HepG2 (cell line): ENCODE measurements at regions not wholly inside any gene's neighbourhood (a gene's known extent, or its start where the extent isn't known, plus 50 kb on each side); places are given as distances from the start of the nearest gene placed in this dataset.

Experiments
- ATF7-NPFF ChIP-seq: sonication (generic); formaldehyde crosslinking; IDR thresholded peaks from 2 replicates; pipeline ENCODE4 v1.8.1; 2023; ENCODE audit warnings: mild to moderate bottlenecking, low read depth, missing genetic modification reagents, moderate library complexity
- DMAP1 ChIP-seq: IDR thresholded peaks from 2 replicates; pipeline ENCODE4 v1.6.1; 2016
- ETV6 ChIP-seq: sonication (generic); formaldehyde crosslinking; conservative IDR thresholded peaks from 2 replicates; pipeline ENCODE4 v1.4.0; 2020; ENCODE audit warnings: missing genetic modification reagents
- FOXO1 ChIP-seq: sonication (generic); formaldehyde crosslinking; IDR thresholded peaks from 2 replicates; pipeline ENCODE4 v1.4.0; 2020; ENCODE audit warnings: missing genetic modification reagents
- GATA4 ChIP-seq: sonication (generic); IDR thresholded peaks from 2 replicates; pipeline ENCODE4 v1.6.1; 2016; ENCODE audit warnings: antibody characterized with exemption, low read depth, borderline replicate concordance
- HNF4A ChIP-seq: sonication (generic); formaldehyde crosslinking; IDR thresholded peaks from 2 replicates; pipeline ENCODE4 v1.4.0; 2020; ENCODE audit warnings: missing genetic modification reagents
- JUNB ChIP-seq: sonication (generic); formaldehyde crosslinking; IDR thresholded peaks from 2 replicates; pipeline ENCODE4 v1.8.0; 2022; ENCODE audit warnings: missing genetic modification reagents, mild to moderate bottlenecking, borderline replicate concordance
- MBD4 ChIP-seq: IDR thresholded peaks from 2 replicates; pipeline ENCODE4 v1.6.1; 2012; ENCODE audit warnings: low read length, inconsistent platforms, borderline replicate concordance
- RBM22 ChIP-seq: fragments of 200-400 bp; formaldehyde crosslinking; optimal IDR thresholded peaks from 2 replicates; pipeline ENCODE3; 2017; ENCODE audit warnings: mild to moderate bottlenecking, low read length, moderate library complexity
- SOX5 ChIP-seq: IDR thresholded peaks from 2 replicates; pipeline ENCODE4 v1.6.1; 2016; ENCODE audit warnings: borderline replicate concordance
- SOX6 ChIP-seq, 2 experiments: fragments of 450-650 bp in 1 of 2; sonication (generic) in 1 of 2; formaldehyde crosslinking in 1 of 2; IDR thresholded peaks; 2 replicates each; pipeline versions ENCODE4 v1.4.0 to v1.6.1; 2017 to 2020; ENCODE audit warnings: antibody characterized with exemption in 1 of 2, mild to moderate bottlenecking in 1 of 2, missing genetic modification reagents in 1 of 2
- ZNF232 ChIP-seq: sonication (generic); formaldehyde crosslinking; IDR thresholded peaks from 2 replicates; pipeline ENCODE4 v1.4.0; 2020; ENCODE audit warnings: missing genetic modification reagents, borderline replicate concordance
- ZNF451 ChIP-seq: sonication (generic); formaldehyde crosslinking; IDR thresholded peaks from 2 replicates; pipeline ENCODE4 v1.5.0; 2020; ENCODE audit warnings: mild to moderate bottlenecking, missing genetic modification reagents
- ZSCAN22 ChIP-seq: sonication (generic); formaldehyde crosslinking; IDR thresholded peaks from 2 replicates; pipeline ENCODE4 v1.4.0; 2020; ENCODE audit warnings: mild to moderate bottlenecking, missing genetic modification reagents
- TF ChIP-seq, protein P1 (sequence below): sonication (generic); formaldehyde crosslinking; IDR thresholded peaks from 2 replicates; pipeline ENCODE4 v1.5.1; 2020; ENCODE audit warnings: missing genetic modification reagents, mild to moderate bottlenecking, borderline replicate concordance
- TF ChIP-seq, protein P2 (sequence below): sonication (generic); formaldehyde crosslinking; IDR thresholded peaks from 2 replicates; pipeline ENCODE4 v1.8.0; 2022; ENCODE audit warnings: missing genetic modification reagents, mild to moderate bottlenecking, inconsistent platforms, borderline replicate concordance
- TF ChIP-seq, protein P3 (sequence below): sonication (generic); formaldehyde crosslinking; IDR thresholded peaks from 2 replicates; pipeline ENCODE4 v1.9.0; 2021; ENCODE audit warnings: mild to moderate bottlenecking, missing genetic modification reagents
- TF ChIP-seq, protein P4 (sequence below): sonication (generic); formaldehyde crosslinking; IDR thresholded peaks from 2 replicates; pipeline ENCODE4 v1.4.0; 2020; ENCODE audit warnings: mild to moderate bottlenecking, missing genetic modification reagents
- TF ChIP-seq, protein P5 (sequence below): sonication (generic); formaldehyde crosslinking; IDR thresholded peaks from 2 replicates; pipeline ENCODE4 v1.4.0; 2020; ENCODE audit warnings: mild to moderate bottlenecking, missing genetic modification reagents

DNA sequence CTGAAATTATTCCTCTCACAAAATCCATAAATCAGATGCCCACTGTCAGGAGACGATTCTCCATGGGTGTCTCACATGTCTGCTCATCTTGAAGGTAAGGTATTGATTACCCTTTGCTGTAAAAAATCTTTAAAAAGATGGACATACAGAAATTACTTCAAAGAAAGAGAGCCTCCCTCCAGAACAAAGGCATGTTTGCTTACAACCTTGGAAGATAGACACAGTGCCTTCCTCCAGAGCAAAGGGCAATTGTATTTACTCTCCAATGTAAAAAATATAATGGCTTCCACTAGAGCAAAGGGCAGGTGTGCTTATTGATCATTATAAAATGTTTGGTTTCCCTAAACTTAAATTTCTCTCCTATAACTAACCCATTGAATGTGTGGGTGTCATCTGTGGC, 616.2 kb downstream of the ANKRD50 start (continued):
- TF ChIP-seq, protein P1, sequence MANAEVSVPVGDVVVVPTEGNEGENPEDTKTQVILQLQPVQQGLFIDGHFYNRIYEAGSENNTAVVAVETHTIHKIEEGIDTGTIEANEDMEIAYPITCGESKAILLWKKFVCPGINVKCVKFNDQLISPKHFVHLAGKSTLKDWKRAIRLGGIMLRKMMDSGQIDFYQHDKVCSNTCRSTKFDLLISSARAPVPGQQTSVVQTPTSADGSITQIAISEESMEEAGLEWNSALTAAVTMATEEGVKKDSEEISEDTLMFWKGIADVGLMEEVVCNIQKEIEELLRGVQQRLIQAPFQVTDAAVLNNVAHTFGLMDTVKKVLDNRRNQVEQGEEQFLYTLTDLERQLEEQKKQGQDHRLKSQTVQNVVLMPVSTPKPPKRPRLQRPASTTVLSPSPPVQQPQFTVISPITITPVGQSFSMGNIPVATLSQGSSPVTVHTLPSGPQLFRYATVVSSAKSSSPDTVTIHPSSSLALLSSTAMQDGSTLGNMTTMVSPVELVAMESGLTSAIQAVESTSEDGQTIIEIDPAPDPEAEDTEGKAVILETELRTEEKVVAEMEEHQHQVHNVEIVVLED (CRISPR knock-in tag): no peak
- no peak; the same call in 1 of the 2 replicates for TF ChIP-seq SOX5 (CRISPR knock-in tag)
- no peak for TF ChIP-seq FOXO1 (CRISPR knock-in tag)
- peak; percentile 88 for TF ChIP-seq HNF4A (CRISPR knock-in tag)
- no peak for TF ChIP-seq SOX6 (IDR thresholded peaks at IDR 0.05)
- peak; percentile 86 for TF ChIP-seq SOX6 (CRISPR knock-in tag; IDR thresholded peaks at IDR 0.05)
- TF ChIP-seq, protein P2, sequence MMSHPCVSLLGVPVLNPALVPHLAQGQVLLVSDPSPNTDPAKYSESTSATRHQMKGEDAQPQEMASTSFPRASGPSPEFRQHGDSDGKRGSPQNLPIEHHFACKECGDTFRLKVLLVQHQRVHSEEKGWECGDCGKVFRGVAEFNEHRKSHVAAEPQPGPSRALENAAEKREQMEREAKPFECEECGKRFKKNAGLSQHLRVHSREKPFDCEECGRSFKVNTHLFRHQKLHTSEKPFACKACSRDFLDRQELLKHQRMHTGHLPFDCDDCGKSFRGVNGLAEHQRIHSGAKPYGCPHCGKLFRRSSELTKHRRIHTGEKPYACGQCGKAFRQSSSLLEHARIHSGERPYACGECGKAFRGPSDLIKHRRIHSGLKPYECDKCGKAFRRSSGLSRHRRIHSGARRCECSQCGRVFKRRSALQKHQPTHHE (CRISPR knock-in tag): no peak
- TF ChIP-seq ATF7-NPFF (CRISPR knock-in tag): no peak
- no peak for TF ChIP-seq MBD4
- TF ChIP-seq JUNB (CRISPR knock-in tag): no peak
- TF ChIP-seq, protein P3, sequence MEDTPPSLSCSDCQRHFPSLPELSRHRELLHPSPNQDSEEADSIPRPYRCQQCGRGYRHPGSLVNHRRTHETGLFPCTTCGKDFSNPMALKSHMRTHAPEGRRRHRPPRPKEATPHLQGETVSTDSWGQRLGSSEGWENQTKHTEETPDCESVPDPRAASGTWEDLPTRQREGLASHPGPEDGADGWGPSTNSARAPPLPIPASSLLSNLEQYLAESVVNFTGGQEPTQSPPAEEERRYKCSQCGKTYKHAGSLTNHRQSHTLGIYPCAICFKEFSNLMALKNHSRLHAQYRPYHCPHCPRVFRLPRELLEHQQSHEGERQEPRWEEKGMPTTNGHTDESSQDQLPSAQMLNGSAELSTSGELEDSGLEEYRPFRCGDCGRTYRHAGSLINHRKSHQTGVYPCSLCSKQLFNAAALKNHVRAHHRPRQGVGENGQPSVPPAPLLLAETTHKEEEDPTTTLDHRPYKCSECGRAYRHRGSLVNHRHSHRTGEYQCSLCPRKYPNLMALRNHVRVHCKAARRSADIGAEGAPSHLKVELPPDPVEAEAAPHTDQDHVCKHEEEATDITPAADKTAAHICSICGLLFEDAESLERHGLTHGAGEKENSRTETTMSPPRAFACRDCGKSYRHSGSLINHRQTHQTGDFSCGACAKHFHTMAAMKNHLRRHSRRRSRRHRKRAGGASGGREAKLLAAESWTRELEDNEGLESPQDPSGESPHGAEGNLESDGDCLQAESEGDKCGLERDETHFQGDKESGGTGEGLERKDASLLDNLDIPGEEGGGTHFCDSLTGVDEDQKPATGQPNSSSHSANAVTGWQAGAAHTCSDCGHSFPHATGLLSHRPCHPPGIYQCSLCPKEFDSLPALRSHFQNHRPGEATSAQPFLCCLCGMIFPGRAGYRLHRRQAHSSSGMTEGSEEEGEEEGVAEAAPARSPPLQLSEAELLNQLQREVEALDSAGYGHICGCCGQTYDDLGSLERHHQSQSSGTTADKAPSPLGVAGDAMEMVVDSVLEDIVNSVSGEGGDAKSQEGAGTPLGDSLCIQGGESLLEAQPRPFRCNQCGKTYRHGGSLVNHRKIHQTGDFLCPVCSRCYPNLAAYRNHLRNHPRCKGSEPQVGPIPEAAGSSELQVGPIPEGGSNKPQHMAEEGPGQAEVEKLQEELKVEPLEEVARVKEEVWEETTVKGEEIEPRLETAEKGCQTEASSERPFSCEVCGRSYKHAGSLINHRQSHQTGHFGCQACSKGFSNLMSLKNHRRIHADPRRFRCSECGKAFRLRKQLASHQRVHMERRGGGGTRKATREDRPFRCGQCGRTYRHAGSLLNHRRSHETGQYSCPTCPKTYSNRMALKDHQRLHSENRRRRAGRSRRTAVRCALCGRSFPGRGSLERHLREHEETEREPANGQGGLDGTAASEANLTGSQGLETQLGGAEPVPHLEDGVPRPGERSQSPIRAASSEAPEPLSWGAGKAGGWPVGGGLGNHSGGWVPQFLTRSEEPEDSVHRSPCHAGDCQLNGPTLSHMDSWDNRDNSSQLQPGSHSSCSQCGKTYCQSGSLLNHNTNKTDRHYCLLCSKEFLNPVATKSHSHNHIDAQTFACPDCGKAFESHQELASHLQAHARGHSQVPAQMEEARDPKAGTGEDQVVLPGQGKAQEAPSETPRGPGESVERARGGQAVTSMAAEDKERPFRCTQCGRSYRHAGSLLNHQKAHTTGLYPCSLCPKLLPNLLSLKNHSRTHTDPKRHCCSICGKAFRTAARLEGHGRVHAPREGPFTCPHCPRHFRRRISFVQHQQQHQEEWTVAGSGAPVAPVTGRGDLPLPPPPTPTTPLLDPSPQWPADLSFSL (CRISPR knock-in tag): no peak
- no peak for TF ChIP-seq RBM22
- TF ChIP-seq, protein P4, sequence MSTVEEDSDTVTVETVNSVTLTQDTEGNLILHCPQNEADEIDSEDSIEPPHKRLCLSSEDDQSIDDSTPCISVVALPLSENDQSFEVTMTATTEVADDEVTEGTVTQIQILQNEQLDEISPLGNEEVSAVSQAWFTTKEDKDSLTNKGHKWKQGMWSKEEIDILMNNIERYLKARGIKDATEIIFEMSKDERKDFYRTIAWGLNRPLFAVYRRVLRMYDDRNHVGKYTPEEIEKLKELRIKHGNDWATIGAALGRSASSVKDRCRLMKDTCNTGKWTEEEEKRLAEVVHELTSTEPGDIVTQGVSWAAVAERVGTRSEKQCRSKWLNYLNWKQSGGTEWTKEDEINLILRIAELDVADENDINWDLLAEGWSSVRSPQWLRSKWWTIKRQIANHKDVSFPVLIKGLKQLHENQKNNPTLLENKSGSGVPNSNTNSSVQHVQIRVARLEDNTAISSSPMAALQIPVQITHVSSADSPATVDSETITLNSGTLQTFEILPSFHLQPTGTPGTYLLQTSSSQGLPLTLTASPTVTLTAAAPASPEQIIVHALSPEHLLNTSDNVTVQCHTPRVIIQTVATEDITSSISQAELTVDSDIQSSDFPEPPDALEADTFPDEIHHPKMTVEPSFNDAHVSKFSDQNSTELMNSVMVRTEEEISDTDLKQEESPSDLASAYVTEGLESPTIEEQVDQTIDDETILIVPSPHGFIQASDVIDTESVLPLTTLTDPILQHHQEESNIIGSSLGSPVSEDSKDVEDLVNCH: no peak
- TF ChIP-seq, protein P5, sequence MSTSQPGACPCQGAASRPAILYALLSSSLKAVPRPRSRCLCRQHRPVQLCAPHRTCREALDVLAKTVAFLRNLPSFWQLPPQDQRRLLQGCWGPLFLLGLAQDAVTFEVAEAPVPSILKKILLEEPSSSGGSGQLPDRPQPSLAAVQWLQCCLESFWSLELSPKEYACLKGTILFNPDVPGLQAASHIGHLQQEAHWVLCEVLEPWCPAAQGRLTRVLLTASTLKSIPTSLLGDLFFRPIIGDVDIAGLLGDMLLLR (CRISPR knock-in tag): no peak
- no peak for TF ChIP-seq ETV6
- TF ChIP-seq DMAP1 (CRISPR knock-in tag): no peak
- no peak for TF ChIP-seq ZNF232 (CRISPR knock-in tag)
- TF ChIP-seq ZSCAN22: no peak
- TF ChIP-seq ZNF451: no peak
- TF ChIP-seq GATA4: no peak
